Fibroblast of mammary gland (primary cell): ENCODE measurements at regions not wholly inside any gene's neighbourhood (a gene's known extent, or its start where the extent isn't known, plus 50 kb on each side); places are given as distances from the start of the nearest gene placed in this dataset.

ENCODE experiments used
- DNase-seq: peaks from one replicate; pipeline ENCODE4 v3.0.0-alpha.2; 2010; ENCODE audit warnings: low read depth
- H3K4me3 ChIP-seq: 2 replicates; pipeline ENCODE4 v1.5.1; 2011; ENCODE audit warnings: low read depth, mild to moderate bottlenecking, low read length, moderate library complexity; ENCODE audit not compliant: control insufficient read depth
- TF ChIP-seq, protein P1 (sequence below): conservative IDR thresholded peaks from 2 replicates; pipeline ENCODE4 v1.5.1; 2011; ENCODE audit warnings: low read depth, low read length, inconsistent platforms; ENCODE audit not compliant: control insufficient read depth, insufficient read depth

DNA sequence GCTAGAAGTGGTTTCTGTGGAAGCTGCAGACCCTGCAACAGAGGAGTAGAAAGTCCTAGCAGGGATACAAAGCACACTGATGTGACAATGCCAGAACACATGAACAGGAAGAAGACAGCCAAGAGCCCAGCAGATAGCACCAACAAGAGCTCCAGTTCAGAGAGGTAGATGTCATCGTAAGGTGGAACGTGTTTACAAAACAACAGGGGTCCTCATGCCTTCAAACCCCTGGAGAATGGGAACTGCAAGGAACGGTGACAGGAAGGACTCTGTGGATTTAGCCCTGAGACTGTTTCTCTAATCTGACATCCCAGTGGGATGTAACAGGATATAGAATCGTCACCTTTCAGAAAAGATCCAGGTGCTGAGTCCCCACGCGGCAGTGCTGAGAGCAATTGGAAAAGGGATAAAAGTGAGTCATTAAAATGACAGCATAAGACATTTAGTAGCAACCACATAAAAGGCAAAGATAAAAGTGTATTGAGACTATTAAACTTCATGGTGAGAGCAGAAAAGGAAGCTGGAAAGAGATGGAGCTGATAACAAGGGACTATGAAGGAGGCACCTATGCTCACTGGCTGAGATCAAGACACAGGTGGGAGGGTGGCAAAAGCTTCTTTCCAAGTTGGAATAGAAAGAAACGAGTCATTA is 195.2 kb downstream of the FBXO15 start:
- H3K4me3 ChIP-seq = no peak overlapping the region
- TF ChIP-seq, protein P1, sequence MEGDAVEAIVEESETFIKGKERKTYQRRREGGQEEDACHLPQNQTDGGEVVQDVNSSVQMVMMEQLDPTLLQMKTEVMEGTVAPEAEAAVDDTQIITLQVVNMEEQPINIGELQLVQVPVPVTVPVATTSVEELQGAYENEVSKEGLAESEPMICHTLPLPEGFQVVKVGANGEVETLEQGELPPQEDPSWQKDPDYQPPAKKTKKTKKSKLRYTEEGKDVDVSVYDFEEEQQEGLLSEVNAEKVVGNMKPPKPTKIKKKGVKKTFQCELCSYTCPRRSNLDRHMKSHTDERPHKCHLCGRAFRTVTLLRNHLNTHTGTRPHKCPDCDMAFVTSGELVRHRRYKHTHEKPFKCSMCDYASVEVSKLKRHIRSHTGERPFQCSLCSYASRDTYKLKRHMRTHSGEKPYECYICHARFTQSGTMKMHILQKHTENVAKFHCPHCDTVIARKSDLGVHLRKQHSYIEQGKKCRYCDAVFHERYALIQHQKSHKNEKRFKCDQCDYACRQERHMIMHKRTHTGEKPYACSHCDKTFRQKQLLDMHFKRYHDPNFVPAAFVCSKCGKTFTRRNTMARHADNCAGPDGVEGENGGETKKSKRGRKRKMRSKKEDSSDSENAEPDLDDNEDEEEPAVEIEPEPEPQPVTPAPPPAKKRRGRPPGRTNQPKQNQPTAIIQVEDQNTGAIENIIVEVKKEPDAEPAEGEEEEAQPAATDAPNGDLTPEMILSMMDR = no peak
- DNase-seq = no peak

DNA sequence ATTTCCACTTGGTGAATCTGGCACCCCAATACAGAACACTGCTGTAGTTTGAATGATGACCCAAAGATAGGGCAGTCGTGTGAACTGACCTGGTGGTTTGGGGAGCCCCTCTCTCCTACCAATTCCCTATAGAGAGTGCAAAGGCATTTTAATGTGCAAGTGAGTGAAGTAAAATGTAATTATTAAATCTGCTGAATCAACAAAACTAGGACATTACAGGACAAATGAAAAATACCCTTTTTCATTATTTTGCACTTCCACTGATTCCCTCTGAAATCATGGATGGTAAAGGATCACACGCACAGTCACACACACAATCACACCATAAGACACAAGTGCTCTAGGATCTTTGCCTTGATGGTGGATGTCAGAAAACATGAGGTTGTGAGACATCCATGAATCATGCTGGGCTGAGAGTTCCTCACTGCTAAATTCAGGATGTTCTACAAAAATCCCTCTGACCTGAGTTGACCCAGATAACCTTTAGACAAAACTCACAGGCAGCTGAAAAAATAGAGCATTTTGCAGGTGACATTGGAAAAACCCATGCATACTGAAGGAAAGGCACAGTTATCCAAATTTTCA is 197.4 kb downstream of the FBXO15 start:
- TF ChIP-seq, protein P1 = no peak
- no peak overlapping the region for H3K4me3 ChIP-seq
- peak; percentile 83 for DNase-seq

DNA sequence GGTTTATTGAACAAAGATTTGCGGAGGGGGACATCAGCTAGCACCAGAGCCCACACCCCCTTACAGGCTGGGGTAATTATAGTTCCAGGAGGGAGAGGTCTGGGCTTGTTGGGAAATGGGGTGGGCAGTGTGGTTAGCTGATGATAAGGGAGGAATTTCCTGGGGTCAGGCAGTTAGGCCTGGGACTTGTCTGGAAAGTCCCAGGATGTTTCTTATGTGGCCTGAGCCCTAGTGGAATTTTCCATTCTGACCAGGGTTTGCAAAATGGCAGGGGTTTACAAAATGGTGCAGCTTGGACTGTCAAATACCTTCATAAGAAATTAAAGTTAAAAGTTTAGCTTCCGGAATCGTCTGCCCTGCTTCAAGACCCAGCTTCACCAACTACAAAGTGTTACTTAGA is 199.1 kb downstream of the FBXO15 start:
- peak; percentile 27 for DNase-seq

DNA sequence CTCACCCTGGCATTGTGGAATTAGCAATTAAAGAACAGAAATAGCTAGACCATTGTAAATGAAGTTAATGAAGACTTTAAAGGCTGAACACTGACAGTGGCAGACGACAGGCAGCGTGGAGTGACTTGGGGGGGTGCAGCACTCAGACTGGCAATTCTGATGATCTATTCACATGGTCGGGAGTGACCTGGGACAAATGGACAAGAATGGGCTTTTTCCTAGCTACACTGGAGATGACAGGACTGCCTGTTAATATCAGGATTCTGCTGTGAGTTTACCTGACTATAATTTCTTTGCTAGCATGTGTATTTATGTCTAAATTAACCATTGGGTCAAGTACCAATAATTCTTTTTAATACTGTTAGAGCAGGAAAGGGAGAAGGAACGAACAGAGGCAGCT is 199.6 kb downstream of the FBXO15 start:
- no peak for DNase-seq
- TF ChIP-seq, protein P1 = no peak
- no peak overlapping the region for H3K4me3 ChIP-seq

More for the DNA sequence above, 199.1 kb downstream of the FBXO15 start:
- TF ChIP-seq, protein P1 = no peak
- H3K4me3 ChIP-seq = no peak overlapping the region

DNA sequence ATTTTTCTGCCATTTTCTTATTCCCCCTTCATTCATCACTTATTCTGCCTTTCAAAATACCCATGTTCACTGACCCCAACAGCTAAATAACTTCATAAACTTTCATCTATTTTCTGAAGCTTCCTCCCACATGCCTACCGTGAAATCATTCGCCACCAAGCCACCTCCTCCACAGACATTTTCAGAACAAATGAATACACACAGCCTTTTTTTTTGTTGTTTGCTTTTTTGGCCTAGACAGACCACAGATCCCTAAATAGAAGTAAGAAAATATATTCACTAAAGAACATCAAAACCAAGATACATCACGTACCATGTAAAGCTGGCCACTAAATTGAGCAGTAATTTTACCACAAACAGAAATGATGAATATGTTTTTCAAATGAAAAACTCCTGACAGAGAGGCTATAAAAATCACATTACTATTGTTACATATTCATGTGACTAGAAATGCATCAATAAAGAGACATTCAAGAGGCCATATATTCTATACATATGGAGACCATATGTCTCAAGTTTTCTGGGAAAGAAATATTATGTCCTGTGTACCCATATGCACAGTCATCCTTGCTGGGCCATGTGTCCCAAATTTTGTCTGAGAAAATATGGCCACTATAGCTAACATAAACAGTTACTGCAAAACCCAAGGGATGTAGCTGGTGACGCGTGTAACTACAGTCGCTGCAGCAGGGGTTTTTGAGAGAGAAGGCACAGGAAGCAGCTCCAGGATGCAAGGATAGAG is 200.3 kb downstream of the FBXO15 start:
- TF ChIP-seq, protein P1 = no peak
- DNase-seq = peak; percentile 73
- no peak overlapping the region for H3K4me3 ChIP-seq

DNA sequence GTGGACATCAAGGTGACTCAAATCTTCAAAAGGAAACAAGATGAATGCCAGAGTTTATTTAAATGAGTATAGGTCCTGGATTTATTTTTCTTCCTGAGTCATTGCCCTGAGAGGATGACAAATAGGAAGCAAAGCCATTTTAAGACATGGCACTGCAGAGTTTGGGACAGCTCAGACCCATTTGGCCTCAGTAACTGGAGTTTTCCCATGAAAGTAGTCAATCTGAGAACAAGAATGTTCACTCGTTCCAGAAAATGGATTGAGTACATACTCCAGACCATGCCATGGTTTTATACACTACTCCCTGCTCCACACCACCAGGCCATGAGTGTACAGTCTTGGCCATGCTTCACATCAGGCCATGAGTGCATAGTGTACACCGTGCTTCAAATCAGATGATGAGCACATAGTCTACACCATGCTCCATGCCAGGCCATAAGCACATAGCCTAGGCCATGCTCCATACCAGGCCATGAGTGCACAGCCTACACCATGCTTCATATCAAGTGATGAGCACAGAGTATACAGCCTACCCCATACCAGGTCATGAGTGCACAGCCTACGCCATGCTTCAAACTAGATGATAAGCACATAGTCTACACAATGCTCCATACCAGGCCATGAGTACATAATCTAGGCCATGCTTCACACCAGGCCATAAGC is 202.4 kb downstream of the FBXO15 start:
- DNase-seq = peak; percentile 81
- TF ChIP-seq, protein P1 = no peak
- H3K4me3 ChIP-seq = no peak overlapping the region
